ENCODE measurements at regions not wholly inside any gene's neighbourhood (a gene's known extent, or its start where the extent isn't known, plus 50 kb on each side); places are given as distances from the start of the nearest gene placed in this dataset.

DNA sequence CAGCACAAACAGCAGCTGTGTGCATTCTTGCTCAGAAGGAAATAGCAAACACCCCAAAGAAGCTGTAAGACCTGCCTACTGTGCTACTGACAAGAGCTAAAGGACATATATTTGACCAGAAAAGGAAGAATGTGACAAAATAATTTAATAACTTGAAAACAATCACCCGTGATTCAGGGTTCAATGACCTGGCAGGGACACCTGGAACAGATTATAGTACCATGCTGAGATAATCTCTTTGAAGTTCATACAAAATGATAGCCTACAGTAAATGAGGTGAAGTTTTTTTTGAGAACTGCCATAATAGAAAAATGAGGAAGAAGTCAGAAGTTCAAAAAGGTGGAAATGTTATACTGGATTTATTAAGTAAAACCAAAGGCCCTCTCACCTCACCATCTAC is 324.8 kb upstream of the GULP1 start:
- no peak overlapping the region for H2AFZ ChIP-seq (replicated peaks; ENCODE audit: low read length, poor library complexity)
- no peak overlapping the region for H2BK15ac ChIP-seq (ENCODE audit: low read depth, low read length)
- in situ Hi-C loops (cut with MboI; ENCODE audit: low sequenced_read_pairs) (no loop called here), dilution Hi-C loops (cut with HindIII; ENCODE audit: low sequenced_read_pairs, unreplicated experiment) (no loop called here), intact Hi-C loops (cut with micrococcal nuclease) (no loop called here)
- no peak overlapping the region for H2BK120ac ChIP-seq (ENCODE audit: low read depth, low read length)
- no peak overlapping the region for H3K27ac ChIP-seq (ENCODE audit: insufficient read depth, low read length)
- H4K8ac ChIP-seq (ENCODE audit: low read depth in 2 of 2, low read length in 2 of 2) = no peak overlapping the region
- H2BK20ac ChIP-seq (ENCODE audit: low read depth, low read length) = no peak overlapping the region
- H4K91ac ChIP-seq (ENCODE audit: insufficient read depth, low read depth, low read length) = no peak overlapping the region
- no TSS peak for BruUV-seq (replicated peaks)
- no peak overlapping the region for H4K5ac ChIP-seq (ENCODE audit: low read depth, low read length)
- H2AK5ac ChIP-seq (ENCODE audit: low read depth, low read length) = no peak overlapping the region
- no peak overlapping the region for H3K9ac ChIP-seq (ENCODE audit: low read depth, low read length)
- H2BK5ac ChIP-seq (ENCODE audit: low read depth, low read length, poor library complexity, severe bottlenecking) = no peak overlapping the region
- H3K4ac ChIP-seq (ENCODE audit: low read depth, low read length) = no peak overlapping the region
- no peak overlapping the region for H3K4me3 ChIP-seq (ENCODE audit: insufficient read depth, low read depth, low read length)
- ChIA-PET POLR2A (ENCODE audit: unreplicated experiment) (no interaction called here), CTCF (interaction anchor here (1.4 kb wide), 1 partner anchor 39 kb away, joined by 3 read pairs; no protein-coding TSS in a partner anchor)
- no peaks in the 10 kb centered on the region for H3K36me3 ChIP-seq (ENCODE audit: control insufficient read depth, insufficient read depth, low read length)
- no peak overlapping the region for H3K4me2 ChIP-seq (ENCODE audit: low read depth, low read length)
- H3K9me1 ChIP-seq (ENCODE audit: insufficient read depth, low read length) = no peaks in the 10 kb centered on the region
- H3K23ac ChIP-seq (ENCODE audit: low read depth, low read length) = no peak overlapping the region
- H3K56ac ChIP-seq (ENCODE audit: extremely low read depth, insufficient read depth, low read length) = no peak overlapping the region
- H3K27me3 ChIP-seq (ENCODE audit: control insufficient read depth, insufficient read depth, low read length) = no peaks in the 10 kb centered on the region
- no peaks in the 10 kb centered on the region for H4K20me1 ChIP-seq (ENCODE audit: insufficient read depth, low read length)
- no peaks in the 10 kb centered on the region; the same call in 1 of the 2 replicates for H3K9me3 ChIP-seq (ENCODE audit: control insufficient read depth, insufficient read depth, low read length)
- TF ChIP-seq MAZ (IDR thresholded peaks at IDR 0.05; ENCODE audit: borderline replicate concordance, low read depth, low read length) (no peak), BHLHE40 (IDR thresholded peaks at IDR 0.05; ENCODE audit: low read depth, low read length) (no peak), FOS (IDR thresholded peaks at IDR 0.05; ENCODE audit: low read depth, low read length) (no peak), CHD1 (IDR thresholded peaks at IDR 0.05; ENCODE audit: low read depth, low read length) (no peak), MXI1 (IDR thresholded peaks at IDR 0.05; ENCODE audit: borderline replicate concordance, low read depth, low read length) (no peak), SMC3 (IDR thresholded peaks at IDR 0.05; ENCODE audit: low read depth, low read length) (no peak)
- TF ChIP-seq, protein P1, sequence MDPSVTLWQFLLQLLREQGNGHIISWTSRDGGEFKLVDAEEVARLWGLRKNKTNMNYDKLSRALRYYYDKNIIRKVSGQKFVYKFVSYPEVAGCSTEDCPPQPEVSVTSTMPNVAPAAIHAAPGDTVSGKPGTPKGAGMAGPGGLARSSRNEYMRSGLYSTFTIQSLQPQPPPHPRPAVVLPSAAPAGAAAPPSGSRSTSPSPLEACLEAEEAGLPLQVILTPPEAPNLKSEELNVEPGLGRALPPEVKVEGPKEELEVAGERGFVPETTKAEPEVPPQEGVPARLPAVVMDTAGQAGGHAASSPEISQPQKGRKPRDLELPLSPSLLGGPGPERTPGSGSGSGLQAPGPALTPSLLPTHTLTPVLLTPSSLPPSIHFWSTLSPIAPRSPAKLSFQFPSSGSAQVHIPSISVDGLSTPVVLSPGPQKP (IDR thresholded peaks at IDR 0.05; ENCODE audit: borderline replicate concordance, low read depth, low read length) = no peak
- H2AK9ac ChIP-seq (replicated peaks; ENCODE audit: low read depth, low read length, poor library complexity) = no peak overlapping the region
- WGBS, 2 experiments (ENCODE audit: extremely low coverage in 2 of 2, insufficient read length in 1 of 2) = no CpG with 5 or more reads among the region's 1 CpG
- no peak for DNase-seq
- H3K79me1 ChIP-seq (ENCODE audit: low read depth in 1 of 2, low read length in 2 of 2) = no peaks in the 10 kb centered on the region
- no peaks in the 10 kb centered on the region for H3K4me1 ChIP-seq (ENCODE audit: control insufficient read depth, insufficient read depth, low read length)
- no peak overlapping the region for H3K14ac ChIP-seq (replicated peaks; ENCODE audit: low read depth, low read length)
- ATAC-seq (ENCODE audit: low read depth) = no peak
- no peak overlapping the region for H3K18ac ChIP-seq (ENCODE audit: low read depth, low read length)
